NCI-H2196 (cell line): ENCODE measurements at regions not wholly inside any gene's neighbourhood (a gene's known extent, or its start where the extent isn't known, plus 50 kb on each side); places are given as distances from the start of the nearest gene placed in this dataset.
"Not testable (repeated sequence)": the region's sequence is repeated elsewhere in the genome, so short reads cannot be mapped to it uniquely, and the experiment has no call there.

Experiments
- DNase-seq: peaks from one replicate; lab custom pipeline; 2025; ENCODE audit not compliant: unreplicated experiment; lab: John Stamatoyannopoulos, UW

DNA sequence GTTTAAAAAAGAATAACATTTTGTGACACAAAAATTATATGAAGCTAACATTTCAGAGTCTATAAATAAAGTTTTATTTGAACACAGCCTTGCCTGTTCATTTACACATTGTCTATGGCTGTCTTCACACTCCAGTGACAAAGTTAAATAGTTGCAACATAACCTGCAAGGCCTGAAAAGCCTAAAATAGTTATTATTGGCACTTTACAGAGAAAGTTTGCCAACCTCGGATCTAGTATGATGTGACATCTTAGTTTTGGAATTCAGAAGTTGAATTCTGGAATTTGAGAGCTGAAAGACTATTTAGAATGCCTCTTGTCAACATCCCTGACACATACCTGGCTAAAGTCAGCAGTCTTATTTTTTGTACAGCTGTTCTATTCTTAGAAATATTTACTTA is 68.3 kb downstream of the DYRK2 start:
- no peak for DNase-seq

DNA sequence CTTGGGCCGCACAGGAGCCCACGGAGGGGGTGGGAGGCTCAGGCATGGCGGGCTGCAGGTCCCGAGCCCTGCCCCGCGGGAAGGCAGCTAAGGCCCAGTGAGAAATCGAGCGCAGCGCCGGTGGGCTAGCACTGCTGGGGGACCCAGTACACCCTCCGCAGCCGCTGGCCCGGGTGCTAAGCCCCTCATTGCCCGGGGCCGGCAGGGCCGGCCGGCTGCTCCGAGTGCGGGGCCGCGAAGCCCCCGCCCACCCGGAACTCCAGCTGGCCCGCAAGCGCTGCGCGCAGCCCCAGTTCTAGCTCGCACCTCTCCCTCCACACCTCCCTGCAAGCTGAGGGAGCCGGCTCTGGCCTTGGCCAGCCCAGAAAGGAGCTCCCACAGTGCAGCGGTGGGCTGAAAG is 70.8 kb downstream of the DYRK2 start:
- DNase-seq = not testable (repeated sequence)

- DNase-seq = peak; percentile 51
These were observed 71.9 kb downstream of the DYRK2 start for GRCh38 chr12:67720351-67720856.

DNA sequence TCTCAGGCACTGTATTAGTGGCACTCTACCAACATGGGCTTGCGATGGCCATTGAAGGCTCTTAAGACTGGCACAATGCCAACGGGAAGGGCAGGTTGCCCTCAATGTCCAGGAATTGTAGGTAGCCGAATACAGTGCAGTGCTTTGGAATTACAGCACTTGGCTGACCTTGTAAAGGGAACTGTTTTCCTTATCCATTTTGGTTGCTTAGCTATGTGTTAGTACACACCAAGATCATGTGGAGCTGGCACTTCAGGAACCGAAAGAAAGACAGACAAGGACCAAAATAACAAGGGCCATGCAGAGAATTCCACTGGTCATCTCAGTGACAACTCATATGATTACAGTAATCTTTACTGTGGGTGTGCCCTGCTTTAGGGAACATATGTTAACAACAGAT is 72.7 kb downstream of the DYRK2 start:
- DNase-seq = peak; percentile 4

DNA sequence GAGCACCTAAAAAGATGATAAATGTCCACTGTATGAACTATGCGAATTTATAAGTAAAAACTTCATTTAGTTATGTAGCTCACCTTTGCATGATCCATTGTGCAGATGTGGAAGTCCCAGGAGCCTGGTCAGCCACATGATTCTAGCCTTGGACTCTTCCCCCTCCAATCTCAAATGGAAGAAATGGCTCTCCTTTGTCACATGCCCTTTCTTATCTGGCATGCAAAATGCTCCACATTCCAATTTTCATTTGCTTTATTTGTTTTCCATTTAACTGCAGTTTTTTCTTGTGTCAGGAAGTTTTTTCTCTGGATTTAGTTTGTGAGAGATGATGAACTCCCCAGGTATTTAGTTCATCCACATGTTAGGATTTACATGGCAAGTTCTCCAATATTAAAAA is 73.8 kb downstream of the DYRK2 start:
- DNase-seq = no peak

DNA sequence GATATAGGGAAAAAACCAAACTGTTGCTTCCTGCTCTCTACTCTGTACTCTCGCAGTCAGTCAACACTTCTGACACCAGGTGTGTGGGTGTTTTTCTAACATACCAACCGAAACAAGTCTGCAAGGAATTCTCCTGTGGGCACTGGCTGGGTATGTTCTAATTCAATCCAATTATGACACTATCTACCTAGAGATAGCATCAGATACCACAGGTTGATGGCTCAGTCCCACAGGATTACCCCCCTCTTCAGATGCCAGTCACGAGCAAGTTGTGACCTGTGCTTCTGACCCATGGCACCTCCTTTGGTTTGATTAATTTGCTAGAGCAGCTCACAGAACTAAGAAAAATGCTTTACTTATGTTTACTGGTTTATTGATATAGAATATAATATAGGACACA is 78.3 kb downstream of the DYRK2 start:
- no peak for DNase-seq

- no peak for DNase-seq
These were observed 79.4 kb downstream of the DYRK2 start for GRCh38 chr12:67727702-67728666.

- no peak for DNase-seq
These were observed 84.3 kb downstream of the DYRK2 start for GRCh38 chr12:67732857-67733256.

DNA sequence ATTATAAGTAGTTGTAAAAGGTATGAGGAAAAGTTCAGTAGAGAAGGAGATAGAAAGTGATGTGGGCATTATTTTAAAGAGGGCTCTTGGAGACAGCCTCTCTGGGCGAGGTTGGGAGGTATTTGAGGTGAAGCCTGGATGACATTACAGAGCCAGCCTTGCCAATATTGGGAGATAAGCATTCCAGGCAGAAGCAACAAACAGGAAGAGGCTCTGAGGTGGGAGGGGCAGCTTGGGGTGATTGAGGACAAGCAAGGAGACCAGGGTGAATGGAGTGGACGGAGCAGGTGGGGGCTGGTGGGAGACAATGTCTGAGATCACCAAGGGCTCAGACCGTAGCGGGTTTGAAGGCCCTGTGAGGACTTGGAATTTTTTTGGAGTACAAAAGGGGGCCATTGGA is 87.3 kb downstream of the DYRK2 start:
- DNase-seq = no peak

- DNase-seq = no peak
These were observed 92.2 kb downstream of the DYRK2 start for GRCh38 chr12:67740711-67741110.

DNA sequence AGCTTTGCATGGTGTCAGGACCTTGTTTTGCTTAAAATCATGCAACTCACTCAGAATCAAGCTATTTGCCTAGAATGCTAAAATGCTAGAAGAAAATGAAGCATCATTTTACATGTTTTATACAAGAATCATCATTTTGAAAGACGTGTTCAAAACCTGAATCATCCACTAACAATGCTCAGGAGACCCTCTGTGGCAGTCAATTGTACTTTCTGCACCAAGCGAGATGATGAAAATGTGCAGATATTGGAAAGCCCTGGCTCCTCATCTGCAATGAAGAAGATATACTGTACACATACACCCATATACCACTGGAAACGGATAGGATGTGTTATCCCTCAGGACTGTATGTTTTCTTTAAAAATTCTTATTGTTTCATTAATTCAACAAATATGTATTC is 92.7 kb downstream of the DYRK2 start:
- DNase-seq = no peak

- DNase-seq = no peak
These were observed 93.9 kb downstream of the DYRK2 start for GRCh38 chr12:67742461-67742860.

DNA sequence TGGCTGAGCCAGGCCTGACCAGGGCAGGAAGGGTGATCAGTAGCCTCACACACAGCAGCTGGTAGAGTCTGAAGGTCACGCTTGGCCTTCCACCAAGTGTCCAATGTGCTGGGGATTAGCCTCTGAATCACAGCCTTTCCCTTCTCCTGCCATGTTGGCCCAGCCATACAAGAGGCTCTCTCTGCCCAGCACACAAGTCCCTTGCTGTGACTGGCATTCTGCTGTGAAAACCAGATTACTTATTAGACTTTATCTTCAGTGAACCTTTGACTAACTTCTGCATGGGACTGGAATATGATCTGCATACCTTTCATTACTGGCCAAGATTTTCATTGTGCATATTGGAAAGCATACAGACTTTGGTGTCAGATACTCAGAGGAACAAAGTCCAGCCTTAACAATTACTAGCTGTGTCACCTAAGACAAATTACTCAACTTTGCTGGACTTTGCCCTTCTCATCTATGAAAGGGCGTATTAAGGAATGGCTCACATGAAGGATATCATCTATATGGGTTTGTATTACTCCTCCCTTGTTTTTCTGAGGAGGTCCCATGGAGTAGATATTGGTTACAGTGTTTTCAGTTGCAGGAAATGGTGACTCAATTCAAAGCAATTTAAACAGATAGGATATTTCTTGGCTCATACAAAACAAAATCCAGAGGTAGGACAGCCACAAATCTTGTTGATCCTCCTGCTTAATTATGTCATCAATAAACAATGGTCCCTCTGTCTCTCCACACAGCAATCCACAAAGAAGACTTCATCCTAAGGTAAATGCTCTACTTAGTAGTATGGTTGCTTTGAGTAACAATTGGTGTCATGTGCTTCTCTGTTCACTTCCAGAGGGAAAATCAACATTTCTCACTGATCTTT is 99.6 kb downstream of the DYRK2 start:
- DNase-seq = no peak

DNA sequence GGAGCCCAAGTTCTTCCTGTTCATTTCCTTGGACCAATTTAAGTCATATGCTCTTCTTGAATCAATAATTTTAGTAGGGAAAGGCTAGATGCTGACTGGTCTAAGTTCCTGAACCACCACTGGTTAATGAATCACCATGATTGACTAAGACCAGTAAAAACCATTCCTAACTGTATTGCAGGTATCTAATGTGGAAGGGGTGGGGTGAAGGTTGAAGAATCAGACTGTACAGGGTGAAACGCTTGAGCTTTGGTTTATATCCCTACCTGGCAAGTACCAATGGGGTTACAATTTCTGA is 100.1 kb downstream of the DYRK2 start:
- no peak for DNase-seq

DNA sequence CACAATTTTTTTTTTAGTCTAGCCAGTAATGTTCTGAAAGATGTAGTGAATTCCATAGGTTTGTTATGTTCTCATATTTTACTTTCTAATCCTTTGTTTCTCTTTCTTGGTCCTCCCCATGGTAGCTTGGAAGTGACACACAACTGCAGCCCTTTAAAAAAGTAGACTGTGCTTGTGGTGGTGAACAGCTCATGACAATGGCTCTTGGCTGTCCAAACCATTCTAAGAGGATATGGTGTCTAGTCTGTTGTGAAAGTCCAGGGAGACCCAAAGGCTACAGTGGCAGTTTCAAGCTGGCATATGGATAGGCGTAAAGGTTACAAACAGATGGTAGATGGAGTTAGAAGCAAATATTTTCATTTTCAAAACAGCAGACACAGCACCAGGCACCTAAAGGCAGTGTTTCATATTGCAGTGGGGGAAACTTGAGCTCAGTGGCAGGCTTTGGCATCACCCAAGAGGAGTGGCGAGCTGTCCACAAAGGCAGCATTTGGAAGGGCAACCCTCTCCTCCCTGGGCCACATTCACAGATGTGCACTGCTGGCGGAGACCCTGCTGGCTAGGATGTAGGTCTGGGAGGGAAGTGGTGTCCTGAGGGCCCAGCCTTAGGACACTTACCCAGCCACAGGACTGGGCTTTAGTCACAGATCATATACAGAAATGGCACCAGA is 102.1 kb downstream of the DYRK2 start:
- DNase-seq = no peak

DNA sequence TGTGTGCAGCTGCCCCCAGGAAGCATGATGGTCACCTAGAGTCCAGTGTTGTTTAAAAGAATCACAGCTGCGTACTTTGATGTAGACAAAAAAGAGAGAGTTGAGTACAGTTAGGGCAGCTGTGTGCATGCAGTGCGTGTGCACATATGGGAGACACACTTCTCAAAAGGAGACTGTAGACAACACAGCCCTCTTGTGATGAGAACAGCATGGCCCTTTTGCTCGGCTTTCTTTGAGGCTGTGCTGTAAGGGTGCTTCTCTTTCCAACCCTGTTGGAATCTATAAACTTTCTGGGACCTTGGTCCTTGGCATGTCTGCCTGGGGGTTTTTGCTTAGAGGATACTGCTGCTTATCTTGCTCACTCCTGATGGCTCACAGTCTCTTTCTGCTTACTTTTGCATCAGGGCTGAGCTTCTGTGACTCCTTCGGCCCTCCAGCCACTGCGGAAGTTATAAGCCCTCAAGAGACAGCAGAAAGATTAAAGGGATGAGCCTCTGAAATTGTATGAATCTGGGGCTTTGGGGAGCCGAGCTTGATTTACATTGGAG is 102.9 kb downstream of the DYRK2 start:
- no peak for DNase-seq

- DNase-seq = no peak
These were observed 103.7 kb downstream of the DYRK2 start for GRCh38 chr12:67752226-67752732.

- DNase-seq = no peak
These were observed 106.6 kb downstream of the DYRK2 start for GRCh38 chr12:67754933-67755697.

GRCh38 chr12:67757651-67758050 is 109.1 kb downstream of the DYRK2 start:
- no peak for DNase-seq

GRCh38 chr12:67758119-67758518 is 109.6 kb downstream of the DYRK2 start:
- no peak for DNase-seq
